Brain microvascular endothelial cell (primary cell): ENCODE measurements at regions not wholly inside any gene's neighbourhood (a gene's known extent, or its start where the extent isn't known, plus 50 kb on each side); places are given as distances from the start of the nearest gene placed in this dataset.

Source experiments
- DNase-seq: peaks from one replicate; pipeline ENCODE4 v3.0.0-alpha.2; 2020
- H3K27ac ChIP-seq: fragments of 250-450 bp; sonication (Bioruptor Pico); 2 replicates; pipeline ENCODE4 v1.5.1; 2020; ENCODE audit warnings: mild to moderate bottlenecking, moderate library complexity
- H3K27me3 ChIP-seq: fragments of 250-450 bp; sonication (Bioruptor Pico); replicated peaks from 2 replicates; pipeline ENCODE4 v1.5.1; 2020; ENCODE audit warnings: mild to moderate bottlenecking
- H3K36me3 ChIP-seq: fragments of 250-450 bp; sonication (Bioruptor Pico); replicated peaks from 2 replicates; pipeline ENCODE4 v1.5.1; 2020; ENCODE audit warnings: mild to moderate bottlenecking
- H3K4me3 ChIP-seq: 2 replicates; pipeline ENCODE4 v1.5.1; 2011; ENCODE audit warnings: low read depth, mild to moderate bottlenecking, control low read depth, low read length, moderate library complexity
- CTCF ChIP-seq: IDR thresholded peaks from 2 replicates; pipeline ENCODE4 v1.5.1; 2011; ENCODE audit warnings: low read depth, mild to moderate bottlenecking, moderate library complexity, low read length, control low read depth, inconsistent platforms; ENCODE audit errors: missing control alignments
- in situ Hi-C: cut with HindIII; loops from 2 replicates; pipeline ENCODE4 v1.10.0; 2017; ENCODE audit warnings: low sequenced_read_pairs, low pct_ligation_motif_present

DNA sequence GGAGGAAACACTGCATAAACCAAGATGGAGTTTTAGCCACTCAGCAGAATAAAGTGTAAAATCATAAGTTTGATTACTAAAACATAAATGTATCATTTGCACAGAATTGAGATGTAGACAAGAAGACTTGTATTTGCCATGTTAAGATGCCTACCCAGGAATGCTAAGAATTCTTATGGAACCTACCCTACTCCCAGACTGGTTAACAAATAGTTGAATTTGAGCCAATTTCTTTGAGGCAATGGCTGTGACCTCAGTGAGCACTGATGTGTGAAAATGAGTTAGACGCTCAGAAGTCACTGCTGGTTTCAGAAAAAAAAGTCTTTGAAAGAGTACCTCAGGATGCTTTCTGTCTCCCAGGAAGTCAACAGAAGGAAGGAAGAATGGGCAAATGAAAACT, 95.6 kb downstream of the ESM1 start:
- Histone ChIP-seq H3K27ac (no peak overlapping the region), H3K4me3 (no peak overlapping the region), H3K36me3 (no peaks in the 10 kb centered on the region), H3K27me3 (no peaks in the 10 kb centered on the region)
- in situ Hi-C loops: no loop called here
- peak; percentile 35 for DNase-seq
- no peak for TF ChIP-seq CTCF

GRCh38 chr5:54887663-54888062, 97.7 kb downstream of the ESM1 start:
- DNase-seq: no peak
- Histone ChIP-seq H3K4me3 (no peak overlapping the region), H3K36me3 (no peaks in the 10 kb centered on the region), H3K27ac (no peak overlapping the region), H3K27me3 (peaks cover 10% of the 10 kb centered on the region)
- in situ Hi-C loops: no loop called here
- TF ChIP-seq CTCF: no peak

- Histone ChIP-seq H3K4me3 (no peak overlapping the region), H3K27ac (no peak overlapping the region), H3K27me3 (peaks cover 10% of the 10 kb centered on the region), H3K36me3 (no peaks in the 10 kb centered on the region)
- DNase-seq: no peak
- in situ Hi-C loops: no loop called here
- TF ChIP-seq CTCF: no peak
Measured at GRCh38 chr5:54886866-54887265, 98.5 kb downstream of the ESM1 start.

GRCh38 chr5:54885636-54886035, 99.8 kb downstream of the ESM1 start:
- Histone ChIP-seq H3K36me3 (no peaks in the 10 kb centered on the region), H3K27me3 (peaks cover 10% of the 10 kb centered on the region), H3K4me3 (no peak overlapping the region), H3K27ac (no peak overlapping the region)
- no peak for TF ChIP-seq CTCF
- in situ Hi-C loops: no loop called here
- no peak for DNase-seq

DNA sequence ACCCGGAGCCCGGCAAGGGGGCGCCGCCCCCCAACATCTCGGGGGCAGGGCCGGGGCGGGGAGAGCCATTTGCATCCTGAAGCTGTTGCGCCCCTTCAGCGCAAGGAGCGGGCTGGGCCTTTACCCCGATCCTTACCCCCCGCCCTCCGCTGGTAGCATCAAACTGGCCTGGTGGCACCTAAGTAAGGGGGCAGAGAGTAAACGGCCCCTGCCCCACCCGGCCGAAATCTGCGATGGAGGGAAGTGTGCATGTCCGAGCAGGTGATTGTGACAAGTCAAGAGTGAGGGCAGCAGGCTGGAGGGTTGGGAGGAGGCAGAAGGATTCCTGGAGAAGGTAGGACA, 101.2 kb downstream of the ESM1 start:
- no peak for TF ChIP-seq CTCF
- in situ Hi-C loops: no loop called here
- Histone ChIP-seq H3K4me3 (peak overlapping the region; percentile 6), H3K27ac (no peak overlapping the region), H3K36me3 (no peaks in the 10 kb centered on the region), H3K27me3 (peaks cover 10% of the 10 kb centered on the region)
- no peak for DNase-seq

DNA sequence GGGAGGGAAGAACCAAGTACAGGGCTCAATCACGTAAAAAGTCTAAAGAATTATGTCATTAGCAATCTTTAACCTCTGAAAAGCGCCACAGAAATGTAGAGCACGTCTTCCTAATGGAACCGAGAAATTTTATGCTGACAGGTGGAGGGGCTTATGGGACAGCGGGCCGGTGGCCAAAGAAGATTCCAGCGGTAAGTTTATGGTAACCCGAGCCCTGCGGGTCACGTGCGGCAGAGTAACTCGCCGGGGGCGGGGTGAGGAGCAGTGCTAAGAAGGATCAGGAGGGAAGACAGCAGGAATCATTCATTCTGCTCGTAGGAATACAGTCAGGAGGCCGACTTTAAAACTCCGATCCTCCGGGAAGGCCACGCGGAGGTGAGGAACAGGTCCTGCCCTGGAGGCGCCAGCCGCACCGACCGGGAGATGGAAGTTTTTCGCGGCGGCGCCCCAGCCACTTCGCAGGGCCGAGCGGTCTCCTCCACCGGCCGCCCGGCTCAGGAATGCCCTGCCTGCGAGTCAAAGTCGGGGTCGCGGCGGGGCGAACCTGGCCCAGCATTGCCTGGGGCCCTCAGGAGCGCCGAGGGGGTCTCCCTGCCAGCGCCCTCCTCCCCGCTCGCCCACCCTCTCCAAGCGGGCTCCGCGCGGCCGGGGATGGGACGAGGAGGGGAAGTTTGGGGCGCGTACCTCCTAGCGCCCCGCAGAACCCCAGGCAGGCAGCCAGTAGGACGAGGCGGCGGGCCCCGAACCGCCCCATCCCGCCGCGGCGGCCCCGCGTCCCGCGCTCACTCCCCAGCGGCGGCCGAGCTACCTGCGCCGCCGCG, 101.8 kb downstream of the ESM1 start:
- Histone ChIP-seq H3K36me3 (no peaks in the 10 kb centered on the region), H3K27ac (no peak overlapping the region), H3K4me3 (peak overlapping the region; percentile 53), H3K27me3 (peaks cover 10% of the 10 kb centered on the region)
- no peak for DNase-seq
- in situ Hi-C loops: no loop called here
- TF ChIP-seq CTCF: no peak
